Keratinocyte (primary cell): ENCODE measurements at regions not wholly inside any gene's neighbourhood (a gene's known extent, or its start where the extent isn't known, plus 50 kb on each side); places are given as distances from the start of the nearest gene placed in this dataset.

Experiments used
- DNase-seq: peaks from one replicate; pipeline ENCODE4 v3.0.0-alpha.2; 2011; ENCODE audit warnings: low read depth, missing footprints, low spot score
- FAIRE-seq: peaks from 2 replicates; lab custom pipeline; 2011; peaks lifted over from hg19 to GRCh38; lab: Jason Lieb, UNC
- H2AFZ ChIP-seq: 2 replicates; pipeline ENCODE4 v1.6.0; 2012; ENCODE audit warnings: low read length, control low read depth, inconsistent platforms; ENCODE audit not compliant: control insufficient read depth
- H3K27ac ChIP-seq: 2 replicates; pipeline ENCODE4 v1.5.1; 2011; ENCODE audit warnings: low read length; ENCODE audit not compliant: control insufficient read depth, insufficient read depth
- H3K27me3 ChIP-seq: 3 replicates; pipeline ENCODE4 v1.6.0; 2011; ENCODE audit warnings: low read length; ENCODE audit not compliant: control insufficient read depth, insufficient read depth; ENCODE audit errors: extremely low read depth
- H3K36me3 ChIP-seq, 2 experiments: 2 replicates in 1 of 2; 3 replicates in 1 of 2; pipeline ENCODE4 v1.5.1; 2011; ENCODE audit warnings: low read length in 2 of 2, mild to moderate bottlenecking in 1 of 2; ENCODE audit not compliant: control insufficient read depth in 2 of 2, insufficient read depth in 2 of 2; ENCODE audit errors: extremely low read depth in 1 of 2
- H3K4me1 ChIP-seq: 3 replicates; pipeline ENCODE4 v1.5.1; 2011; ENCODE audit warnings: low read length; ENCODE audit not compliant: control insufficient read depth, insufficient read depth; ENCODE audit errors: extremely low read depth
- H3K4me2 ChIP-seq: 3 replicates; pipeline ENCODE4 v1.6.0; 2011; ENCODE audit warnings: low read depth, low read length; ENCODE audit not compliant: control insufficient read depth, insufficient read depth; ENCODE audit errors: extremely low read depth
- H3K4me3 ChIP-seq, 3 experiments: fragments of 200-600 bp in 1 of 3; sonication (generic) in 1 of 3; 2 replicates in 2 of 3; 3 replicates in 1 of 3; pipeline ENCODE4 v1.5.1; 2011 to 2016; ENCODE audit warnings: low read length in 3 of 3, mild to moderate bottlenecking in 3 of 3, control low read depth in 2 of 3, inconsistent platforms in 1 of 3, low read depth in 1 of 3, mixed read lengths in 1 of 3, mixed run types in 1 of 3, moderate library complexity in 1 of 3; ENCODE audit not compliant: control insufficient read depth in 2 of 3, insufficient read depth in 2 of 3; ENCODE audit errors: extremely low read depth in 1 of 3
- H3K79me2 ChIP-seq: 2 replicates; pipeline ENCODE4 v1.6.0; 2012; ENCODE audit warnings: low read length; ENCODE audit not compliant: control insufficient read depth, insufficient read depth
- H3K9ac ChIP-seq: 3 replicates; pipeline ENCODE4 v1.6.0; 2011; ENCODE audit warnings: low read length; ENCODE audit not compliant: control insufficient read depth, insufficient read depth; ENCODE audit errors: extremely low read depth
- H3K9me1 ChIP-seq: 3 replicates; pipeline ENCODE4 v1.6.0; 2011; ENCODE audit warnings: low read length; ENCODE audit not compliant: control insufficient read depth, insufficient read depth; ENCODE audit errors: extremely low read depth
- H3K9me3 ChIP-seq: 2 replicates; pipeline ENCODE4 v1.5.1; 2012; ENCODE audit warnings: low read depth, low read length; ENCODE audit not compliant: control insufficient read depth
- H4K20me1 ChIP-seq: 3 replicates; pipeline ENCODE4 v1.6.0; 2011; ENCODE audit warnings: low read length; ENCODE audit not compliant: control insufficient read depth, insufficient read depth; ENCODE audit errors: extremely low read depth
- EZH2 ChIP-seq: IDR thresholded peaks from one replicate; pipeline ENCODE4 v1.6.1; 2012; ENCODE audit warnings: inconsistent platforms, mild to moderate bottlenecking, low read length, moderate library complexity
- dilution Hi-C: fragments of 300-500 bp; cut with MboI; formaldehyde crosslinking; loops from one replicate; pipeline ENCODE4 v1.7.0; 2020; ENCODE audit warnings: low sequenced_read_pairs; ENCODE audit not compliant: extremely low pct_ligation_motif_present
- TF ChIP-seq, protein P1 (sequence below), 3 experiments: IDR thresholded peaks in 1 of 3; conservative IDR thresholded peaks in 1 of 3; optimal IDR thresholded peaks in 1 of 3; 2 replicates in 2 of 3; 3 replicates in 1 of 3; pipeline versions ENCODE3 to v1.5.1; 2011; ENCODE audit warnings: low read length in 3 of 3, mild to moderate bottlenecking in 3 of 3, moderate library complexity in 2 of 3, control low read depth in 1 of 3, inconsistent platforms in 1 of 3; ENCODE audit not compliant: insufficient read depth in 2 of 3; ENCODE audit errors: extremely low read depth in 1 of 3

DNA sequence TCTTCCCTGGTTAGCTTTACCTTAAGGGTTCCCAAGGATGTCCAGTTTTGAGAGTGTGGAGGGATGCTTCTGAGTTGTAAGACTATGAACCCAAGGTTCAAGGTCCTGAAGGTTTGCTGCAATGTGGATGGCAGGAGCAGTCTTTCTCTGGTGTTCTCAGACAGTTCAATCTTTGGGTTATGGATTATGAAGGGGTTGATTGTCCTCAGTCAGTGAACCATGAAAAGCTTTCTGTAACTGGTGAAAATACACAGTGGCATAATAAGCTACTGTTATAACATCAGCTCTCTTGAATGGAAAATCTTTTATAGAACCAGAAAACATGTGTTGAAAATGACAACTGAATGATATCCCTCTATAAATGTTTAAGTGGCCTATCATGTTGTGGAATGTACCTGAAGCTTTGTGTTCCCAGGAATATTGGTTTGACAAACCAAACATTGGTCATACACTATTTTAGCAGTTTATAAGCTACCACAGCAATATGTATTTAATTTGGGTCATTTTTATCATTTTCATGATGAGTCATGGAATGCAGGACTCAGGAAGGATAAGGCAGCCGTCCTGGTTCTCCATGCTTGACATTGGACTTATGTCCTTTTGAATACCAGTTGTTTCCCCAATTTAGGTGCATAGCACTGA lies 1041.8 kb upstream of the ARRDC3 start:
- DNase-seq (no peak), FAIRE-seq (no peak)
- dilution Hi-C loops = no loop called here
- no peaks in the 10 kb centered on the region for H3K79me2 ChIP-seq
- H2AFZ ChIP-seq = no peak overlapping the region
- H4K20me1 ChIP-seq = no peaks in the 10 kb centered on the region
- no peaks in the 10 kb centered on the region for H3K9me3 ChIP-seq
- no peaks in the 10 kb centered on the region for H3K4me1 ChIP-seq
- no peaks in the 10 kb centered on the region for H3K36me3 ChIP-seq
- no peak for TF ChIP-seq EZH2
- TF ChIP-seq, protein P1, sequence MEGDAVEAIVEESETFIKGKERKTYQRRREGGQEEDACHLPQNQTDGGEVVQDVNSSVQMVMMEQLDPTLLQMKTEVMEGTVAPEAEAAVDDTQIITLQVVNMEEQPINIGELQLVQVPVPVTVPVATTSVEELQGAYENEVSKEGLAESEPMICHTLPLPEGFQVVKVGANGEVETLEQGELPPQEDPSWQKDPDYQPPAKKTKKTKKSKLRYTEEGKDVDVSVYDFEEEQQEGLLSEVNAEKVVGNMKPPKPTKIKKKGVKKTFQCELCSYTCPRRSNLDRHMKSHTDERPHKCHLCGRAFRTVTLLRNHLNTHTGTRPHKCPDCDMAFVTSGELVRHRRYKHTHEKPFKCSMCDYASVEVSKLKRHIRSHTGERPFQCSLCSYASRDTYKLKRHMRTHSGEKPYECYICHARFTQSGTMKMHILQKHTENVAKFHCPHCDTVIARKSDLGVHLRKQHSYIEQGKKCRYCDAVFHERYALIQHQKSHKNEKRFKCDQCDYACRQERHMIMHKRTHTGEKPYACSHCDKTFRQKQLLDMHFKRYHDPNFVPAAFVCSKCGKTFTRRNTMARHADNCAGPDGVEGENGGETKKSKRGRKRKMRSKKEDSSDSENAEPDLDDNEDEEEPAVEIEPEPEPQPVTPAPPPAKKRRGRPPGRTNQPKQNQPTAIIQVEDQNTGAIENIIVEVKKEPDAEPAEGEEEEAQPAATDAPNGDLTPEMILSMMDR (optimal IDR thresholded peaks at IDR 0.05 in 1 of 3, IDR thresholded peaks at IDR 0.05 in 1 of 3, conservative IDR thresholded peaks at IDR 0.05 in 1 of 3; ENCODE audit: extremely low read depth in 1 of 3, insufficient read depth in 2 of 3, low read length in 3 of 3) = no peak
- no peak overlapping the region for H3K27ac ChIP-seq
- H3K9me1 ChIP-seq = no peaks in the 10 kb centered on the region
- H3K4me2 ChIP-seq = no peak overlapping the region
- H3K9ac ChIP-seq = no peak overlapping the region
- H3K4me3 ChIP-seq = no peak overlapping the region
- H3K27me3 ChIP-seq = no peaks in the 10 kb centered on the region

DNA sequence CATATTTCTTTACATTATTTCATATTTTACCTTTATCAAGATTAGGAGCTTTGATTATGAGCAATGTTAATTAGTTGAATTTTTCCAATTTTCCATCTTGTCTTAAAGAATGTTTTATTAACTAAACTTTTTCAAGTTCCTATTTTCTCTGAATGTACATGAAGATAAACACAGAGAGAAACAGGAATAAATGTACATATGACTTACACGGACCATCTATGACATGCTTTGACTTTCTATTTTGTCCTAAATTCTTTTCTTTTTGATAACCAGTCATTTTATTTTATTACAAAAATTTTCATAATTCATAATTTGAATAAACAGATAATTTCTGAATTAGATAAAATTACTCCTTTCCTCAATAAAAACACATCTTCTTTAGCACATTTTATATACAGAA lies 1038.8 kb upstream of the ARRDC3 start:
- Histone ChIP-seq H2AFZ (no peak overlapping the region), H3K9me3 (no peaks in the 10 kb centered on the region), H3K27me3 (no peaks in the 10 kb centered on the region), H3K4me2 (no peak overlapping the region), H3K4me3 (no peak overlapping the region), H3K9ac (no peak overlapping the region), H3K36me3 (no peaks in the 10 kb centered on the region), H4K20me1 (no peaks in the 10 kb centered on the region), H3K9me1 (no peaks in the 10 kb centered on the region), H3K27ac (no peak overlapping the region), H3K79me2 (no peaks in the 10 kb centered on the region), H3K4me1 (no peaks in the 10 kb centered on the region)
- dilution Hi-C loops = no loop called here
- FAIRE-seq (no peak), DNase-seq (no peak)
- no peak for TF ChIP-seq EZH2
- TF ChIP-seq, protein P1 (optimal IDR thresholded peaks at IDR 0.05 in 1 of 3, IDR thresholded peaks at IDR 0.05 in 1 of 3, conservative IDR thresholded peaks at IDR 0.05 in 1 of 3; ENCODE audit: extremely low read depth in 1 of 3, insufficient read depth in 2 of 3, low read length in 3 of 3) = no peak
